ENCODE measurements at regions not wholly inside any gene's neighbourhood (a gene's known extent, or its start where the extent isn't known, plus 50 kb on each side); places are given as distances from the start of the nearest gene placed in this dataset.

GRCh38 chr18:22868831-22869230 lies 64.3 kb upstream of the RBBP8 start:
- FAIRE-seq, result no peak

GRCh38 chr18:22871809-22872525 lies 61.2 kb upstream of the RBBP8 start:
- no peak for FAIRE-seq

- FAIRE-seq, result no peak
Observed at GRCh38 chr18:22872900-22873537, 60.1 kb upstream of the RBBP8 start.

- FAIRE-seq, result no peak
Observed at GRCh38 chr18:22879293-22879692, 53.8 kb upstream of the RBBP8 start.

- FAIRE-seq, result no peak
Observed at GRCh38 chr18:22882084-22882483, 51.0 kb upstream of the RBBP8 start.

GRCh38 chr18:22883179-22883578 lies 49.9 kb upstream of the RBBP8 start:
- no peak for FAIRE-seq
